ENCODE measurements at regions not wholly inside any gene's neighbourhood (a gene's known extent, or its start where the extent isn't known, plus 50 kb on each side); places are given as distances from the start of the nearest gene placed in this dataset.

DNA sequence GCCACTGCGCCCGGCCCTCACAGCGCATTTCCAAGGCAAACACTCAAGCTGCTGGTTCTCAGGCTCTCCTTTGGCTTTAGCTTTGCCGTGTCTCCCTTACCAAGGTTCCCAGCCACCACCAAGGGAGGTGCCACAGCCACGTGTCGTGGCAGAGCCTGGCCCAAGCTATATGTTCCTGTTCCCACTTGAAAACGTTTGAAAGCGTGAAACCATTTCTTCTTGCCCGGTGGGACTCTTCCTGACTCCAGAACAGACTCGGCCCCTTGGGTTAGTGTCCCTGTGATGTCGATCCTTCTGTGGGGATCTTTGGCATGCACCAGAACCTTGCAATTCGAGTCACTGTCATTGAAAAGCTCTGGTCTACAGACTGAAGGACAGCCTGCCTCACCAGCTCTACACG, 147.9 kb downstream of the HSD17B3 start:
- no peaks in the 10 kb centered on the region for H4K20me1 ChIP-seq (ENCODE audit: insufficient read depth)
- H3K4me2 ChIP-seq = no peak overlapping the region
- H3K4me1 ChIP-seq (ENCODE audit: low read depth, poor library complexity, severe bottlenecking) = peaks cover 37% of the 10 kb centered on the region
- no peaks in the 10 kb centered on the region for H3K36me3 ChIP-seq (ENCODE audit: insufficient read depth)
- no peaks in the 10 kb centered on the region for H3K27me3 ChIP-seq (ENCODE audit: insufficient read depth, low read depth)
- no peak overlapping the region for H3K27ac ChIP-seq
- TF ChIP-seq, protein P1, sequence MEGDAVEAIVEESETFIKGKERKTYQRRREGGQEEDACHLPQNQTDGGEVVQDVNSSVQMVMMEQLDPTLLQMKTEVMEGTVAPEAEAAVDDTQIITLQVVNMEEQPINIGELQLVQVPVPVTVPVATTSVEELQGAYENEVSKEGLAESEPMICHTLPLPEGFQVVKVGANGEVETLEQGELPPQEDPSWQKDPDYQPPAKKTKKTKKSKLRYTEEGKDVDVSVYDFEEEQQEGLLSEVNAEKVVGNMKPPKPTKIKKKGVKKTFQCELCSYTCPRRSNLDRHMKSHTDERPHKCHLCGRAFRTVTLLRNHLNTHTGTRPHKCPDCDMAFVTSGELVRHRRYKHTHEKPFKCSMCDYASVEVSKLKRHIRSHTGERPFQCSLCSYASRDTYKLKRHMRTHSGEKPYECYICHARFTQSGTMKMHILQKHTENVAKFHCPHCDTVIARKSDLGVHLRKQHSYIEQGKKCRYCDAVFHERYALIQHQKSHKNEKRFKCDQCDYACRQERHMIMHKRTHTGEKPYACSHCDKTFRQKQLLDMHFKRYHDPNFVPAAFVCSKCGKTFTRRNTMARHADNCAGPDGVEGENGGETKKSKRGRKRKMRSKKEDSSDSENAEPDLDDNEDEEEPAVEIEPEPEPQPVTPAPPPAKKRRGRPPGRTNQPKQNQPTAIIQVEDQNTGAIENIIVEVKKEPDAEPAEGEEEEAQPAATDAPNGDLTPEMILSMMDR (conservative IDR thresholded peaks at IDR 0.05; ENCODE audit: low read depth, low read length) = no peak
- no peak overlapping the region for H2AFZ ChIP-seq (ENCODE audit: low read depth)
- H3K9ac ChIP-seq = no peak overlapping the region
- H3K4me3 ChIP-seq (IDR thresholded peaks at IDR 0.05; ENCODE audit: insufficient read depth, low read depth, low read length) = no peak overlapping the region
- H3K79me2 ChIP-seq (ENCODE audit: insufficient read depth, low read depth) = no peaks in the 10 kb centered on the region

DNA sequence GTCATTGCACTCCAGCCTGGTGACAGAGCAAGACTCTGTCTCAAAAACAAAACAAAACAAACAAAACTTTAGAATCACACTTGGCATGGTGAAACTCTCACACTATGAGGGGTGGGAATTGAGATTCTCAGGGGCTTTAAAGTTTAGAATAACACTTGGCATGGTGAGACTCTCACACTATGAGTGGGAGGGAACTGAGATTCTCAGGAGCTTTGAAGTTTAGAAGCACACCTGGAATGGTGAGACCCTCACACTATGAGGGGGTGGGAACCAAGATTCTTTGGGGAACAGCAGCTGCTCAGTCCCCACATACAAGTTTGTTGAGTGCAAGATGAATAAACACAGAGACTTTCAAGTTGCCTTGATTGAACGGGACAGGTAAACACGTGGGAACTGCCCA, 149.4 kb downstream of the HSD17B3 start:
- no peaks in the 10 kb centered on the region for H4K20me1 ChIP-seq (ENCODE audit: insufficient read depth)
- no peak overlapping the region for H3K4me2 ChIP-seq

DNA sequence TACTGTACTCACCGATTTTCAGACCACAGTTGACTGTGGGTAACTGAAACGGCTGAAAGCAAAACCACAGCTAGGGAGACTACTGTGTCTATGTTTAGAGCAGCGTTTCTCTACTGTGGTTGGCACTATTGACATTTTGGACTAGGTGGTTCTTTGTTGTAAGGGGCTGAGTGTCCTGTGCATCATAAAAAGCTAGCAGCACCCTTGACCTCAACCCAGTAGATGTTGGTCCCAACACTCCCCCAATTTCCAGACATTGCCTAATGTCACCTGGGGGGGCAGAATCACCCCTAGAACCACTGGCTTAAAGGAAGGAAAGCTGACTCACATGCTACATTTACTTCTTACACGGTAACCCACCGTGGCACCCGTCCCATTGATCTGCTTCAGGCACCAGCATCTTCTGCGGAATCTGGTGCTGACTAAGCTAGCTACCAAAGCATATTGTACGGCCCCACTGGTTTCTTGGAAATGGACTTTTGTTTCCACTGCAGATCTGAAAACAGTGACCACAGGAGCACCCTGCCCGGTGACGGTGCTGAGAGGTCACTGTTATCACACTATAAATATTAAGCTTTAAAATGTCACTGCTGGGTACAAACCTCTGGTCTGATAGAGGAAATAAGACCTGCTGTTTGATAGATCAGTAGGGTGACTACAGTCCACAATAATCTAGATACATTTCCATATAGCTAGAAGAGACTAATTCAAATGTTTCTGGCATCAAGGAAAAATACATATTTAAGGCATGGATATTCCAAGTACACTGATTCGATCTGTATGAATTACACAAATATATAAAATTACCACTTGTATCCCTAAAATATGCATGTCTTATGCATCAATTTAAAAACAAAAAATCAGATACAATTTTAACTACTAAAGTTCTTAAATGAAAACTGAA, 151.4 kb downstream of the HSD17B3 start:
- Histone ChIP-seq H3K27me3 (ENCODE audit: insufficient read depth, low read depth) (no peaks in the 10 kb centered on the region), H3K4me2 (peak overlapping the region; percentile 69), H2AFZ (ENCODE audit: low read depth) (peak overlapping the region; percentile 62; the same call in 1 of the 2 replicates), H3K27ac (peak overlapping the region; percentile 88), H3K4me3 (IDR thresholded peaks at IDR 0.05; ENCODE audit: insufficient read depth, low read depth, low read length) (no peak overlapping the region), H3K79me2 (ENCODE audit: insufficient read depth, low read depth) (no peaks in the 10 kb centered on the region), H3K9ac (peak overlapping the region; percentile 26; the same call in 1 of the 2 replicates), H3K36me3 (ENCODE audit: insufficient read depth) (no peaks in the 10 kb centered on the region), H3K4me1 (ENCODE audit: low read depth, poor library complexity, severe bottlenecking) (peaks cover 50% of the 10 kb centered on the region), H4K20me1 (ENCODE audit: insufficient read depth) (no peaks in the 10 kb centered on the region)
- TF ChIP-seq, protein P1 (conservative IDR thresholded peaks at IDR 0.05; ENCODE audit: low read depth, low read length) = 0 out of 2 replicates have a peak, but pooled peaks have one; percentile 33

More for the DNA sequence above, 149.4 kb downstream of the HSD17B3 start:
- TF ChIP-seq, protein P1 (conservative IDR thresholded peaks at IDR 0.05; ENCODE audit: low read depth, low read length) = no peak
- Histone ChIP-seq H3K4me1 (ENCODE audit: low read depth, poor library complexity, severe bottlenecking) (peaks cover 50% of the 10 kb centered on the region), H3K9ac (no peak overlapping the region), H3K36me3 (ENCODE audit: insufficient read depth) (no peaks in the 10 kb centered on the region), H2AFZ (ENCODE audit: low read depth) (no peak overlapping the region), H3K27ac (no peak overlapping the region), H3K4me3 (IDR thresholded peaks at IDR 0.05; ENCODE audit: insufficient read depth, low read depth, low read length) (no peak overlapping the region), H3K79me2 (ENCODE audit: insufficient read depth, low read depth) (no peaks in the 10 kb centered on the region), H3K27me3 (ENCODE audit: insufficient read depth, low read depth) (no peaks in the 10 kb centered on the region)

GRCh38 chr9:96149533-96150280, 152.3 kb downstream of the HSD17B3 start:
- Histone ChIP-seq H3K4me2 (peak overlapping the region; percentile 69), H3K9ac (peak overlapping the region; percentile 26; the same call in 1 of the 2 replicates)

More at GRCh38 chr9:96149533-96150280, 152.3 kb downstream of the HSD17B3 start:
- Histone ChIP-seq H3K36me3 (ENCODE audit: insufficient read depth) (no peaks in the 10 kb centered on the region), H3K79me2 (ENCODE audit: insufficient read depth, low read depth) (no peaks in the 10 kb centered on the region), H3K4me1 (ENCODE audit: low read depth, poor library complexity, severe bottlenecking) (peaks cover 50% of the 10 kb centered on the region), H3K27me3 (ENCODE audit: insufficient read depth, low read depth) (no peaks in the 10 kb centered on the region), H3K27ac (peak overlapping the region; percentile 88), H3K4me3 (IDR thresholded peaks at IDR 0.05; ENCODE audit: insufficient read depth, low read depth, low read length) (no peak overlapping the region), H4K20me1 (ENCODE audit: insufficient read depth) (no peaks in the 10 kb centered on the region), H2AFZ (ENCODE audit: low read depth) (peak overlapping the region; percentile 62; the same call in 1 of the 2 replicates)
- TF ChIP-seq, protein P1 (conservative IDR thresholded peaks at IDR 0.05; ENCODE audit: low read depth, low read length) = no peak

Data from KMS-11 (cell line).